ENCODE measurements at regions not wholly inside any gene's neighbourhood (a gene's known extent, or its start where the extent isn't known, plus 50 kb on each side); places are given as distances from the start of the nearest gene placed in this dataset.

DNA sequence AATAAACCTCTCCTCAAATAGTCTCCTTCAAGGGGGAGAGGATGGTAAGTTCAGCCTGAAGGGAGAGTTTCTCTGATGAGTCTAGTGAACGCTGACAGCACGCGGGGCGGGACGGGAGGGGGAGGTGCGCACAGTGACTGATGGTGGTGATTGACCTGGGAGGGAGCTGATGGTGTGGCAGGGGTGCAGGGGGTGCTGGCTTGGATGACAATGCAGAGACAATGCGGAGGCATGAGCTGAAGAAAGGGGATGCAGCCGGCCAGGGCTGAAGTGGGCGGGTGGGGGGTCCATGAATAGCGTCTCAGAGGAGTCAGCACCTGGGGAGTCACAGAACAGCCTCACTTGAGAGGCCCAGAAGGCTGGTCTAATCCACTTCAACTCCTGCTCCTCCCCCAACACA lies 142.5 kb upstream of the PJA1 start:
- Histone ChIP-seq H3K4me3 (no peak overlapping the region), H3K4me1 (peaks cover 0 to 8% (median 0%) of the 10 kb centered on the region in 4 donors), H3K27me3 (peaks cover 0 to 11% (median 1%) of the 10 kb centered on the region in 4 donors), H3K36me3 (no peaks in the 10 kb centered on the region), H3K9me3 (no peaks in the 10 kb centered on the region), H3K27ac (replicated peaks in 1 of 4) (no peak overlapping the region)
- intact Hi-C loops (cut with DNase I), result no loop called here
- no peak for TF ChIP-seq POLR2AphosphoS5 (IDR thresholded peaks at IDR 0.05)
- no peak for TF ChIP-seq POLR2A (IDR thresholded peaks at IDR 0.05; ENCODE audit: low read depth)
- TF ChIP-seq EP300 (IDR thresholded peaks at IDR 0.05), result no peak
- TF ChIP-seq, protein P1, sequence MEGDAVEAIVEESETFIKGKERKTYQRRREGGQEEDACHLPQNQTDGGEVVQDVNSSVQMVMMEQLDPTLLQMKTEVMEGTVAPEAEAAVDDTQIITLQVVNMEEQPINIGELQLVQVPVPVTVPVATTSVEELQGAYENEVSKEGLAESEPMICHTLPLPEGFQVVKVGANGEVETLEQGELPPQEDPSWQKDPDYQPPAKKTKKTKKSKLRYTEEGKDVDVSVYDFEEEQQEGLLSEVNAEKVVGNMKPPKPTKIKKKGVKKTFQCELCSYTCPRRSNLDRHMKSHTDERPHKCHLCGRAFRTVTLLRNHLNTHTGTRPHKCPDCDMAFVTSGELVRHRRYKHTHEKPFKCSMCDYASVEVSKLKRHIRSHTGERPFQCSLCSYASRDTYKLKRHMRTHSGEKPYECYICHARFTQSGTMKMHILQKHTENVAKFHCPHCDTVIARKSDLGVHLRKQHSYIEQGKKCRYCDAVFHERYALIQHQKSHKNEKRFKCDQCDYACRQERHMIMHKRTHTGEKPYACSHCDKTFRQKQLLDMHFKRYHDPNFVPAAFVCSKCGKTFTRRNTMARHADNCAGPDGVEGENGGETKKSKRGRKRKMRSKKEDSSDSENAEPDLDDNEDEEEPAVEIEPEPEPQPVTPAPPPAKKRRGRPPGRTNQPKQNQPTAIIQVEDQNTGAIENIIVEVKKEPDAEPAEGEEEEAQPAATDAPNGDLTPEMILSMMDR (IDR thresholded peaks at IDR 0.05), result no peak
- WGBS, result 70% methylated on average over 10 of the region's 10 CpGs
- no peak for DNase-seq (ENCODE audit: extremely low spot score)

- TF ChIP-seq EP300 (IDR thresholded peaks at IDR 0.05), result no peak
- TF ChIP-seq, protein P1 (IDR thresholded peaks at IDR 0.05), result no peak
- H3K4me3 ChIP-seq, result no peak overlapping the region
- no peaks in the 10 kb centered on the region for H3K36me3 ChIP-seq
- DNase-seq (ENCODE audit: extremely low spot score), result no peak
- peaks cover 0 to 15% (median 2%) of the 10 kb centered on the region in 4 donors for H3K27me3 ChIP-seq
- H3K4me1 ChIP-seq, result peaks cover 0 to 8% (median 0%) of the 10 kb centered on the region in 4 donors
- WGBS, result 77% methylated on average over 1 of the region's 1 CpG
- intact Hi-C loops (cut with DNase I), result no loop called here
- H3K9me3 ChIP-seq, result no peaks in the 10 kb centered on the region
- no peak overlapping the region for H3K27ac ChIP-seq (replicated peaks in 1 of 4)
These were observed 141.8 kb upstream of the PJA1 start for GRCh38 chrX:69307029-69307428.

- WGBS, result 59% methylated on average over 7 of the region's 7 CpGs
- intact Hi-C loops (cut with DNase I), result no loop called here
- TF ChIP-seq EP300 (IDR thresholded peaks at IDR 0.05) (no peak), POLR2AphosphoS5 (IDR thresholded peaks at IDR 0.05) (no peak), POLR2A (IDR thresholded peaks at IDR 0.05; ENCODE audit: low read depth) (no peak)
- TF ChIP-seq, protein P1 (IDR thresholded peaks at IDR 0.05), result no peak
- no peak for DNase-seq (ENCODE audit: extremely low spot score)
- peaks cover 0 to 15% (median 2%) of the 10 kb centered on the region in 4 donors for H3K27me3 ChIP-seq
- no peaks in the 10 kb centered on the region for H3K36me3 ChIP-seq
- H3K4me3 ChIP-seq, result no peak overlapping the region
- H3K27ac ChIP-seq (replicated peaks in 1 of 4), result no peak overlapping the region
- H3K9me3 ChIP-seq, result no peaks in the 10 kb centered on the region
- H3K4me1 ChIP-seq, result peaks cover 0 to 8% (median 0%) of the 10 kb centered on the region in 4 donors
These were observed 140.8 kb upstream of the PJA1 start for GRCh38 chrX:69306063-69306404.

DNA sequence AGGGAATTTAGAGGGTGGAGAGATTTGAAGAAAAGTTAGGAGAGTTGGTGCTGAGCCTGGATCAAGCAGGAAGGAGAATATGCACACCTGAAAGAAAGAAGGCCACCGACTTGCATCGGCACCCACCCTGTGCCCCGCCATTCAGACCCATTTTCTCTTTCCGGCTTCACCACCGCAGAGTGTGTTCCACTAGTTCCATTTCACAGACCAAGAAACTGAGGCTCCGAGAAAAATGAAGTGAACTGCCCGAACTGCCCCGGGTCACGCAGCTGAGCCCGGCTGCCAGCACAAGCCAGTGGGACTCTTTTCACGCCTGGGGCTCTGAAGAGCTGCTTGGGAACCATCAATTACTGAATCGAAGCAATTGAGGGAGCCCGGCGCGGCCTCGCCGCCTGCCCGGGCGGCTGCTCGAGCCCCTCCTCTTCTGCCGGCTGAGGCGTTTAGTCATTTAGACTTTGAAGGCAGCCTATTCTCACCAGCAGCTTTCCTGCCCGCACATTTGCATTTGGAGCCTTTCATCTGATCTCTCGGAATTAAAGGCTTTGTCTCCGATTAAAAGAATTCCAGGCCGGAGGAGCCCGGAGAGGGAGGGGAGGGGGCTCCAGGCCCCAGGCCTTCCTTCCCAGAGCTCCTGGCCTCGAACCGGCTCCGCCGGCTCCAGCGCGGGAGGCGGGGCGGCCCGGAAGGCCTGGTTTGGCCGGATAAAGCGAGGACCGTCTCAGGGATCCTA lies 140.2 kb upstream of the PJA1 start:
- H3K36me3 ChIP-seq, result no peaks in the 10 kb centered on the region
- no peak for DNase-seq (ENCODE audit: extremely low spot score)
- intact Hi-C loops (cut with DNase I), result no loop called here
- TF ChIP-seq POLR2AphosphoS5 (IDR thresholded peaks at IDR 0.05) (no peak), POLR2A (IDR thresholded peaks at IDR 0.05; ENCODE audit: low read depth) (no peak), EP300 (IDR thresholded peaks at IDR 0.05) (no peak)
- TF ChIP-seq, protein P1 (IDR thresholded peaks at IDR 0.05), result no peak
- no peaks in the 10 kb centered on the region for H3K9me3 ChIP-seq
- H3K4me3 ChIP-seq, result no peak overlapping the region
- H3K27ac ChIP-seq (replicated peaks in 1 of 4), result no peak overlapping the region
- WGBS, result 40% methylated on average over 36 of the region's 39 CpGs
- peaks cover 0 to 8% (median 0%) of the 10 kb centered on the region in 4 donors for H3K4me1 ChIP-seq
- H3K27me3 ChIP-seq, result peaks cover 0 to 15% (median 2%) of the 10 kb centered on the region in 4 donors

GRCh38 chrX:69303231-69303630 lies 138.0 kb upstream of the PJA1 start:
- WGBS, result 71% methylated on average over 1 of the region's 1 CpG
- intact Hi-C loops (cut with DNase I), result no loop called here
- Histone ChIP-seq H3K27me3 (peaks cover 0 to 15% (median 2%) of the 10 kb centered on the region in 4 donors), H3K36me3 (no peaks in the 10 kb centered on the region), H3K27ac (replicated peaks in 1 of 4) (no peak overlapping the region), H3K4me1 (peaks cover 0 to 8% (median 0%) of the 10 kb centered on the region in 4 donors), H3K9me3 (no peaks in the 10 kb centered on the region), H3K4me3 (no peak overlapping the region)
- DNase-seq (ENCODE audit: extremely low spot score), result no peak
- TF ChIP-seq POLR2A (IDR thresholded peaks at IDR 0.05; ENCODE audit: low read depth) (no peak), EP300 (IDR thresholded peaks at IDR 0.05) (no peak), POLR2AphosphoS5 (IDR thresholded peaks at IDR 0.05) (no peak)
- TF ChIP-seq, protein P1 (IDR thresholded peaks at IDR 0.05), result no peak

All from esophagus muscularis mucosa (tissue), 4 donors.